GM23338 (cell line): ENCODE measurements at regions not wholly inside any gene's neighbourhood (a gene's known extent, or its start where the extent isn't known, plus 50 kb on each side); places are given as distances from the start of the nearest gene placed in this dataset.

ENCODE experiments used
- ATAC-seq: fragments of 200-7000 bp; cut with Tn5 transposase; 3 replicates; pipeline ENCODE4 v1.9.1; 2020
- DNase-seq: peaks from one replicate; pipeline ENCODE4 v3.0.0-alpha.2; 2015; ENCODE audit warnings: low spot score
- H2AFZ ChIP-seq: fragments of 200-600 bp; sonication (generic); 2 replicates; pipeline ENCODE4 v1.8.0; 2016; ENCODE audit warnings: antibody characterized with exemption, mild to moderate bottlenecking, moderate library complexity
- H3F3A ChIP-seq: fragments of 200-600 bp; sonication (generic); replicated peaks from 2 replicates; pipeline ENCODE4 v1.8.0; 2017; ENCODE audit warnings: antibody characterized with exemption, mixed run types, low read depth
- H3K27ac ChIP-seq: fragments of 200-600 bp; sonication (generic); 2 replicates; pipeline ENCODE4 v1.6.1; 2016; ENCODE audit warnings: low read depth
- H3K27me3 ChIP-seq: fragments of 200-600 bp; sonication (generic); 2 replicates; pipeline ENCODE4 v1.8.0; 2016; ENCODE audit warnings: mild to moderate bottlenecking, mixed run types, moderate library complexity; ENCODE audit not compliant: insufficient read depth
- H3K36me3 ChIP-seq: fragments of 200-600 bp; sonication (generic); 2 replicates; pipeline ENCODE4 v1.8.0; 2016; ENCODE audit warnings: mild to moderate bottlenecking; ENCODE audit not compliant: insufficient read depth
- H3K4me1 ChIP-seq: fragments of 200-600 bp; sonication (generic); 2 replicates; pipeline ENCODE4 v1.8.0; 2016; ENCODE audit warnings: mild to moderate bottlenecking, moderate library complexity; ENCODE audit not compliant: insufficient read depth
- H3K4me2 ChIP-seq: fragments of 200-600 bp; sonication (generic); 2 replicates; pipeline ENCODE4 v1.7.1; 2017; ENCODE audit warnings: mixed run types
- H3K4me3 ChIP-seq: fragments of 200-600 bp; sonication (generic); 2 replicates; pipeline ENCODE4 v1.6.1; 2016; ENCODE audit warnings: mixed run types
- H3K79me2 ChIP-seq: fragments of 200-600 bp; sonication (generic); replicated peaks from 2 replicates; pipeline ENCODE4 v1.8.0; 2017; ENCODE audit warnings: mild to moderate bottlenecking; ENCODE audit not compliant: insufficient read depth
- H3K9me2 ChIP-seq: fragments of 200-600 bp; sonication (generic); 2 replicates; pipeline ENCODE4 v1.8.0; 2017; ENCODE audit not compliant: insufficient read depth
- H4K20me1 ChIP-seq: fragments of 200-600 bp; sonication (generic); replicated peaks from 2 replicates; pipeline ENCODE4 v1.8.0; 2017; ENCODE audit warnings: mild to moderate bottlenecking; ENCODE audit not compliant: insufficient read depth
- H3K27ac Mint-ChIP-seq: 2 replicates; pipeline ENCODE4 v1.8.0; 2020; ENCODE audit warnings: inconsistent platforms, mild to moderate bottlenecking, moderate library complexity, mixed read lengths
- H3K27me3 Mint-ChIP-seq: 3 replicates; pipeline ENCODE4 v1.8.0; 2022; ENCODE audit warnings: low read depth, mild to moderate bottlenecking, moderate library complexity, mixed read lengths, inconsistent platforms; ENCODE audit not compliant: insufficient read depth, poor library complexity
- H3K36me3 Mint-ChIP-seq: 3 replicates; pipeline ENCODE4 v1.8.0; 2021; ENCODE audit warnings: low read depth, mild to moderate bottlenecking, inconsistent platforms, moderate library complexity, mixed read lengths
- H3K4me1 Mint-ChIP-seq: 3 replicates; pipeline ENCODE4 v1.8.0; 2020; ENCODE audit warnings: mild to moderate bottlenecking, inconsistent platforms, mixed read lengths
- H3K4me3 Mint-ChIP-seq: 3 replicates; pipeline ENCODE4 v1.8.0; 2021; ENCODE audit warnings: moderate library complexity, mild to moderate bottlenecking, inconsistent platforms, mixed read lengths
- H3K9me3 Mint-ChIP-seq: 3 replicates; pipeline ENCODE4 v1.8.0; 2020; ENCODE audit warnings: moderate library complexity, mild to moderate bottlenecking, inconsistent platforms, mixed read lengths
- CREB1 ChIP-seq: fragments of 250-450 bp; sonication (Bioruptor Pico); IDR thresholded peaks from 2 replicates; pipeline ENCODE4 v1.5.0; 2020; ENCODE audit warnings: low read depth, mild to moderate bottlenecking, moderate library complexity
- CTCF ChIP-seq, 2 experiments: fragments of 200-600 bp in 1 of 2; sonication (generic) in 1 of 2; conservative IDR thresholded peaks; 2 replicates each; pipeline versions ENCODE4 v1.5.1 to v1.6.1; 2016 to 2017; ENCODE audit warnings: antibody characterized with exemption in 2 of 2, low read depth in 2 of 2, mild to moderate bottlenecking in 2 of 2, moderate library complexity in 1 of 2
- ETS1 ChIP-seq: IDR thresholded peaks from 2 replicates; pipeline ENCODE4 v1.6.1; 2016; ENCODE audit warnings: antibody characterized with exemption
- EZH2 ChIP-seq: fragments of 200-600 bp; sonication (generic); IDR thresholded peaks from one replicate; pipeline ENCODE4 v1.8.0; 2017; ENCODE audit warnings: antibody characterized with exemption, mild to moderate bottlenecking, low read depth; ENCODE audit not compliant: unreplicated experiment
- EZH2phosphoT487 ChIP-seq: fragments of 200-600 bp; sonication (generic); IDR thresholded peaks from one replicate; pipeline ENCODE4 v1.8.1; 2018; ENCODE audit warnings: antibody characterized with exemption; ENCODE audit not compliant: unreplicated experiment
- JUNB ChIP-seq: IDR thresholded peaks from one replicate; pipeline ENCODE4 v1.6.1; 2016; ENCODE audit warnings: antibody characterized with exemption; ENCODE audit not compliant: unreplicated experiment
- NANOG ChIP-seq: IDR thresholded peaks from 2 replicates; pipeline ENCODE4 v1.6.1; 2016; ENCODE audit warnings: antibody characterized with exemption, borderline replicate concordance
- POLR2AphosphoS5 ChIP-seq: IDR thresholded peaks from 2 replicates; pipeline ENCODE4 v1.6.1; 2016; ENCODE audit warnings: antibody characterized with exemption, low read depth
- REST ChIP-seq: IDR thresholded peaks from one replicate; pipeline ENCODE4 v1.6.1; 2018; ENCODE audit warnings: antibody characterized with exemption; ENCODE audit not compliant: unreplicated experiment
- STAT1 ChIP-seq: IDR thresholded peaks from one replicate; pipeline ENCODE4 v1.6.1; 2016; ENCODE audit warnings: antibody characterized with exemption; ENCODE audit not compliant: unreplicated experiment
- ZNF114 ChIP-seq: fragments of 250-450 bp; sonication (Bioruptor Pico); IDR thresholded peaks from 2 replicates; pipeline ENCODE4 v1.5.0; 2020; ENCODE audit warnings: mild to moderate bottlenecking, moderate library complexity
- ZNF331 ChIP-seq: fragments of 250-450 bp; sonication (Bioruptor Pico); IDR thresholded peaks from 2 replicates; pipeline ENCODE4 v1.5.0; 2020; ENCODE audit warnings: low read depth, mild to moderate bottlenecking, moderate library complexity
- ZNF462 ChIP-seq: fragments of 250-450 bp; sonication (Bioruptor Pico); IDR thresholded peaks from 2 replicates; pipeline ENCODE4 v1.5.0; 2020; ENCODE audit warnings: mild to moderate bottlenecking, moderate library complexity

GRCh38 chr9:31394015-31394473 is 990.4 kb upstream of the ACO1 start:
- no peak overlapping the region for H3K4me3 Mint-ChIP-seq
- Histone ChIP-seq H3K9me2 (no peaks in the 10 kb centered on the region), H3K27me3 (no peaks in the 10 kb centered on the region), H2AFZ (no peak overlapping the region), H3K27ac (no peak overlapping the region), H4K20me1 (no peaks in the 10 kb centered on the region), H3K36me3 (no peaks in the 10 kb centered on the region), H3K4me3 (no peak overlapping the region), H3K4me2 (no peak overlapping the region), H3F3A (no peaks in the 10 kb centered on the region), H3K79me2 (no peaks in the 10 kb centered on the region), H3K4me1 (0 out of 2 replicates have a peak, but pooled peaks cover 4% of the 10 kb centered on the region)
- DNase-seq = no peak
- H3K27ac Mint-ChIP-seq = no peak overlapping the region
- no peaks in the 10 kb centered on the region for H3K9me3 Mint-ChIP-seq
- no peak for ATAC-seq
- H3K36me3 Mint-ChIP-seq = no peaks in the 10 kb centered on the region
- no peaks in the 10 kb centered on the region for H3K27me3 Mint-ChIP-seq
- TF ChIP-seq ZNF114 (CRISPR knock-in tag) = no peak
- no peak for TF ChIP-seq JUNB
- no peak for TF ChIP-seq REST
- no peak for TF ChIP-seq ZNF462 (CRISPR knock-in tag)
- TF ChIP-seq NANOG = no peak
- TF ChIP-seq EZH2phosphoT487 = no peak
- TF ChIP-seq POLR2AphosphoS5 = no peak
- no peak for TF ChIP-seq ZNF331 (CRISPR knock-in tag)
- no peak for TF ChIP-seq STAT1
- TF ChIP-seq EZH2 = no peak
- no peak for TF ChIP-seq CREB1 (CRISPR knock-in tag)
- no peak for TF ChIP-seq ETS1
- no peak for TF ChIP-seq CTCF (conservative IDR thresholded peaks at IDR 0.05; ENCODE audit: low read depth in 2 of 2)
- H3K4me1 Mint-ChIP-seq = peaks cover 2% of the 10 kb centered on the region; the same call in 1 of the 3 replicates
